GM12873 (cell line): ENCODE measurements at regions not wholly inside any gene's neighbourhood (a gene's known extent, or its start where the extent isn't known, plus 50 kb on each side); places are given as distances from the start of the nearest gene placed in this dataset.
A peak's percentile ranks its signal among the peaks of the same experiment; 100 is the strongest.

Experiments
- CTCF ChIP-seq: IDR thresholded peaks from 2 replicates; pipeline ENCODE4 v1.5.1; 2012; ENCODE audit warnings: low read depth, mild to moderate bottlenecking, moderate library complexity, low read length, control low read depth; ENCODE audit not compliant: insufficient read depth; ENCODE audit errors: missing control alignments

- no peak for TF ChIP-seq CTCF
Observed at GRCh38 chr2:18777250-18777812, 188.0 kb upstream of the NT5C1B start.

GRCh38 chr2:18771212-18771611, 181.8 kb upstream of the NT5C1B start:
- TF ChIP-seq CTCF: no peak

- no peak for TF ChIP-seq CTCF
Observed at GRCh38 chr2:18763338-18763737, 174.0 kb upstream of the NT5C1B start.

GRCh38 chr2:18762667-18763066, 173.3 kb upstream of the NT5C1B start:
- TF ChIP-seq CTCF: no peak

GRCh38 chr2:18754286-18754685, 164.9 kb upstream of the NT5C1B start:
- TF ChIP-seq CTCF: no peak

GRCh38 chr2:18753722-18754121, 164.4 kb upstream of the NT5C1B start:
- no peak for TF ChIP-seq CTCF

- TF ChIP-seq CTCF: peak; percentile 18
Observed at GRCh38 chr2:18752667-18753422, 163.5 kb upstream of the NT5C1B start.
